ENCODE measurements at regions not wholly inside any gene's neighbourhood (a gene's known extent, or its start where the extent isn't known, plus 50 kb on each side); places are given as distances from the start of the nearest gene placed in this dataset.

DNA sequence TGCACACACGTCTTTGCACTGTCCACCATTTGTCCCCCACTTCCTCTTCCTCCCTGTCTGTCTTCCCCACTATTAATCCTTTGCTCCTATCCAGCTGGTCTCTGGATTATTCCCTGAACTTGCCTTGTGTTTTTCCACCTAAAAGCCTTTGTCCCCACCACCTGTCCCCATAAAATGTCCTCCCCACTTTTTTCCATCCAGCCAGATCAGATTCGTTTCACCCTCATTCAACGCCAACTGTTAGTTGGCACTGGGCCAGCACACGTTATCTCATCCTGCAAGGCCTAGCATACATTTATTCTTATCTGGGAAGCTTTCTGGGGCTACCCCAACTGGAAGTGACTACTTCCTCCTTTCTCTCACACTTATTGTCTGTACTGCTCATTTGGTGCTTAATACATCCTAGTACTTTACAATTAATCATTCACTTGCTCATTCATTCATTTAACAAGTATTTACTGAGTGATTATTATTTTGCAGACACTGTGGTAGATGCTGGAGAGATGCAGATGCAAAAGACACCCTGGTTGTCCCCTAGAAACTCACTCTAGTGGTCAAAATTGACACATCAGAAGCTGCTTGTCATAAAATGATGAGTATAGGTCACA, 96.2 kb downstream of the RASSF10 start:
- TF ChIP-seq, protein P1, sequence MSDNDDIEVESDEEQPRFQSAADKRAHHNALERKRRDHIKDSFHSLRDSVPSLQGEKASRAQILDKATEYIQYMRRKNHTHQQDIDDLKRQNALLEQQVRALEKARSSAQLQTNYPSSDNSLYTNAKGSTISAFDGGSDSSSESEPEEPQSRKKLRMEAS (IDR thresholded peaks at IDR 0.05; ENCODE audit: insufficient read depth, insufficient read length) = no peak
- TF ChIP-seq CTCF (IDR thresholded peaks at IDR 0.05; ENCODE audit: extremely low read depth in 1 of 2, insufficient read depth in 1 of 2, low read depth in 1 of 2, low read length in 2 of 2) (no peak), POLR2A (IDR thresholded peaks at IDR 0.05; ENCODE audit: low read depth, low read length) (peak; percentile 70), EZH2 (IDR thresholded peaks at IDR 0.05; ENCODE audit: borderline replicate concordance, low read depth, low read length, severe bottlenecking) (no peak), POLR2AphosphoS5 (IDR thresholded peaks at IDR 0.05; ENCODE audit: insufficient read depth, low read depth, low read length) (peak; percentile 97), FOS (IDR thresholded peaks at IDR 0.05; ENCODE audit: borderline replicate concordance, insufficient read depth, low read length) (peak; percentile 70)

All from endothelial cell of umbilical vein (primary cell).